Natural killer cell (primary cell): ENCODE measurements at regions not wholly inside any gene's neighbourhood (a gene's known extent, or its start where the extent isn't known, plus 50 kb on each side); places are given as distances from the start of the nearest gene placed in this dataset.

Experiments used
- ATAC-seq, 3 donors: fragments of 150-1000 bp in 2 of 3; fragments of 200-7000 bp in 1 of 3; cut with Tn5 transposase; 1 replicate in 1 of 3; 2 replicates in 2 of 3; pipeline ENCODE4 v1.10.0; 2021; ENCODE audit warnings: mild to moderate bottlenecking in 2 of 3, moderate library complexity in 2 of 3
- DNase-seq, 2 donors: peaks; one replicate each; pipeline versions ENCODE4 v3.0.0 to v3.0.0-alpha.2; 2013 to 2021; ENCODE audit warnings: mixed read lengths in 1 of 2
- H3K27ac ChIP-seq: one replicate; pipeline ENCODE4 v1.5.1; 2013; ENCODE audit warnings: mild to moderate bottlenecking, low read length
- H3K27me3 ChIP-seq: one replicate; pipeline ENCODE4 v1.6.1; 2013; ENCODE audit warnings: low read length; ENCODE audit not compliant: control insufficient read depth, insufficient read depth
- H3K36me3 ChIP-seq: one replicate; pipeline ENCODE4 v1.6.1; 2013; ENCODE audit warnings: low read length; ENCODE audit not compliant: control insufficient read depth, insufficient read depth
- H3K4me1 ChIP-seq: one replicate; pipeline ENCODE4 v1.6.1; 2013; ENCODE audit warnings: low read length; ENCODE audit not compliant: control insufficient read depth, insufficient read depth
- H3K4me3 ChIP-seq: one replicate; pipeline ENCODE4 v1.5.1; 2013; ENCODE audit warnings: low read length
- H3K9me3 ChIP-seq: one replicate; pipeline ENCODE4 v1.6.1; 2013; ENCODE audit warnings: low read length; ENCODE audit not compliant: control insufficient read depth, insufficient read depth
- H3K27ac Mint-ChIP-seq, 2 donors: one replicate each; pipeline ENCODE4 v1.8.0; 2022; ENCODE audit warnings: mild to moderate bottlenecking in 2 of 2, mixed read lengths in 2 of 2, moderate library complexity in 1 of 2
- H3K27me3 Mint-ChIP-seq, 2 donors: one replicate each; pipeline ENCODE4 v1.8.0; 2022; ENCODE audit warnings: low read depth in 2 of 2, mixed read lengths in 2 of 2
- H3K36me3 Mint-ChIP-seq: one replicate; pipeline ENCODE4 v1.8.0; 2022; ENCODE audit warnings: mixed read lengths
- H3K4me1 Mint-ChIP-seq, 2 donors: one replicate each; pipeline ENCODE4 v1.8.0; 2022; ENCODE audit warnings: mixed read lengths in 2 of 2
- H3K4me3 Mint-ChIP-seq: one replicate; pipeline ENCODE4 v1.8.0; 2022; ENCODE audit warnings: mild to moderate bottlenecking, moderate library complexity, mixed read lengths
- H3K9me3 Mint-ChIP-seq, 2 donors: one replicate each; pipeline ENCODE4 v1.8.0; 2022; ENCODE audit warnings: mixed read lengths in 2 of 2
- WGBS: methylation state at CpG from one replicate; pipeline ENCODE4 v1.1.7; 2013; ENCODE audit warnings: missing lambda C conversion rate; ENCODE audit not compliant: insufficient coverage; 5-methylcytosine and 5-hydroxymethylcytosine counted together
- intact Hi-C: fragments of 100-400 bp; cut with micrococcal nuclease; formaldehyde crosslinking; loops from one replicate; pipeline ENCODE4 v1.14.2; 2022
- TF ChIP-seq, protein P1 (sequence below): fragments of 200-600 bp; IDR thresholded peaks from one replicate; pipeline ENCODE4 v1.8.0; 2022; ENCODE audit warnings: antibody characterized with exemption

DNA sequence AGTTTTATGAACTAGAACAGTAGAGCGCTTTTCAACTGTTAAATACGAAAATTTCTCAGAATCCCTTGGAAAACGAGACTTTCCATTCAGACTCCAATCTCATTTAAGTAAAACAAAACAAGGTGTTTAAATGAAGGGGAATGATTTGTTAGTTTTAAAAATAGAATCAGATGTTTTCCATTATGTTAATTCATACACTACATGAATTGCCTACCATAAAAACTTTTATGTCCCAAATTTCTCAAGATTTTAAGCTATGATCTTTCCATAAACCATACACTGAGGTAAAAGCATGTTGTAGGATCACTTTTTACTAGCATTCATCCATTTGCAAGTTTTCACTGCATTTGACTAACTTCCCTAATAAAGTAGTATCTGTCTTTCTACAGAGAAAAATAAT is 180.3 kb upstream of the ZP4 start:
- Mint-ChIP-seq H3K27ac (no peak overlapping the region), H3K36me3 (no peaks in the 10 kb centered on the region), H3K4me1 (no peaks in the 10 kb centered on the region), H3K9me3 (peaks cover 3 to 11% of the 10 kb centered on the region in 2 donors), H3K27me3 (no peaks in the 10 kb centered on the region), H3K4me3 (no peak overlapping the region)
- H3K27me3 ChIP-seq = no peaks in the 10 kb centered on the region
- peaks cover 6% of the 10 kb centered on the region for H3K9me3 ChIP-seq
- WGBS = no CpG with 5 or more reads among the region's 3 CpGs
- H3K27ac ChIP-seq = no peak overlapping the region
- H3K4me3 ChIP-seq = no peak overlapping the region
- no peak for ATAC-seq
- no peak for DNase-seq
- intact Hi-C loops = no loop called here
- H3K4me1 ChIP-seq = no peaks in the 10 kb centered on the region
- TF ChIP-seq, protein P1, sequence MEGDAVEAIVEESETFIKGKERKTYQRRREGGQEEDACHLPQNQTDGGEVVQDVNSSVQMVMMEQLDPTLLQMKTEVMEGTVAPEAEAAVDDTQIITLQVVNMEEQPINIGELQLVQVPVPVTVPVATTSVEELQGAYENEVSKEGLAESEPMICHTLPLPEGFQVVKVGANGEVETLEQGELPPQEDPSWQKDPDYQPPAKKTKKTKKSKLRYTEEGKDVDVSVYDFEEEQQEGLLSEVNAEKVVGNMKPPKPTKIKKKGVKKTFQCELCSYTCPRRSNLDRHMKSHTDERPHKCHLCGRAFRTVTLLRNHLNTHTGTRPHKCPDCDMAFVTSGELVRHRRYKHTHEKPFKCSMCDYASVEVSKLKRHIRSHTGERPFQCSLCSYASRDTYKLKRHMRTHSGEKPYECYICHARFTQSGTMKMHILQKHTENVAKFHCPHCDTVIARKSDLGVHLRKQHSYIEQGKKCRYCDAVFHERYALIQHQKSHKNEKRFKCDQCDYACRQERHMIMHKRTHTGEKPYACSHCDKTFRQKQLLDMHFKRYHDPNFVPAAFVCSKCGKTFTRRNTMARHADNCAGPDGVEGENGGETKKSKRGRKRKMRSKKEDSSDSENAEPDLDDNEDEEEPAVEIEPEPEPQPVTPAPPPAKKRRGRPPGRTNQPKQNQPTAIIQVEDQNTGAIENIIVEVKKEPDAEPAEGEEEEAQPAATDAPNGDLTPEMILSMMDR = no peak
- no peaks in the 10 kb centered on the region for H3K36me3 ChIP-seq

DNA sequence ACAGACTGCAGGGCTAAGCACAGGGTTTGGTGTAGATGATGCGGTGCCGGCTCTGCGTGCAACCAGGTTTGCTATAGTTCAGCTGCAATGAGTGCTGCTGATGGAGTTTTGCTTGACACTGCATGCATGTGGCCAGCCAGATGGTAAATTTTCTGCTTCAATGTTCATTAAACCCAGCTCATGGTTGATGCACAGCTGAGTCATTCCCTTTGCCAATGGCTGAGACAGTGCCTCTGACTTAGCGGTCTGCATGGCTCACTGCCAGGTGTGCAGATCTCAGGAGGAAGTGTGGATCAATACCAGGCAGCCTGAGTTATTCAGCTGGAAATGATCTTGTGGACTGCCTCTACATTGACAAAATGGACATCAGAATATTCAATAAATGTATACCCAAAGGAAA is 172.7 kb upstream of the ZP4 start:
- WGBS = 88% methylated on average over 4 of the region's 4 CpGs
- Mint-ChIP-seq H3K4me1 (peaks cover 0 to 6% of the 10 kb centered on the region in 2 donors), H3K9me3 (peaks cover 4 to 14% of the 10 kb centered on the region in 2 donors), H3K36me3 (no peaks in the 10 kb centered on the region), H3K4me3 (no peak overlapping the region), H3K27me3 (no peaks in the 10 kb centered on the region), H3K27ac (no peak overlapping the region)
- intact Hi-C loops = no loop called here
- no peaks in the 10 kb centered on the region for H3K36me3 ChIP-seq
- H3K4me1 ChIP-seq = no peaks in the 10 kb centered on the region
- no peak for ATAC-seq
- TF ChIP-seq, protein P1 = no peak
- H3K27ac ChIP-seq = no peak overlapping the region
- no peak for DNase-seq
- H3K9me3 ChIP-seq = peaks cover under 1% of the 10 kb centered on the region
- no peak overlapping the region for H3K4me3 ChIP-seq
- H3K27me3 ChIP-seq = no peaks in the 10 kb centered on the region

DNA sequence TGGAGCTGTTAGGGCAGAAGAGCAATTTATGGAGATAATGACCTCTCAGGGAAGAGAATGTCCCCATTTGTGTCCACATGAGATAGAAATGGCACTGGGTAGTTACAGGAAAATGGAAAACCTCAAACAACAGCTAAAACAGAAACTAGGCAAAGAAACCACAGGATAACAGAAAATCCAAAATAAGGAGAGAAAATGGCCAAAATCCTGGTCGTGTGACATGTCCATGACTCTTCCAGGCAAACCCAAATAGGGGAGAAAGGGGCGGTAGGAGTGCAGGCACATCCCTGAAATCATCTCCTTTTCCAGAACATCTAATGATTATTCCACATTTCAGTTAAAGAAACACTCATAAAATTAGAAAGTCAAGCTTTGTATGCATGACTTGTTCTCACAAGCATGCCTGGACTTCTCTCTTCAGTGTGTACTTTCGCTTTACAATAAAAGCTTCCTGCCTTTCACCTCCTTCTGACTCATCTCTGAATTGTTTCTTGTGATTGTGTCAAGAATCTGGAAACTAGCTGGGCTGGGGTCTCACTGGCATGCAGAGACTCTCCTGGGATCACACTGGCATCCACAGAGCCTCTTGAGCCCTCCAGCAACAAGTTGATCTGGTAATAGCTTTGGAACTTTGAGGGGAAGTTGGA is 171.4 kb upstream of the ZP4 start:
- Histone ChIP-seq H3K9me3 (peaks cover 3% of the 10 kb centered on the region), H3K27me3 (no peaks in the 10 kb centered on the region), H3K36me3 (no peaks in the 10 kb centered on the region), H3K4me1 (no peaks in the 10 kb centered on the region), H3K27ac (no peak overlapping the region), H3K4me3 (no peak overlapping the region)
- WGBS = 77% methylated on average over 3 of the region's 3 CpGs
- H3K27me3 Mint-ChIP-seq = no peaks in the 10 kb centered on the region
- intact Hi-C loops = no loop called here
- ATAC-seq = no peak
- H3K4me3 Mint-ChIP-seq = no peak overlapping the region
- peaks cover 0 to 6% of the 10 kb centered on the region in 2 donors for H3K4me1 Mint-ChIP-seq
- TF ChIP-seq, protein P1 = no peak
- DNase-seq = no peak
- peaks cover 7 to 17% of the 10 kb centered on the region in 2 donors for H3K9me3 Mint-ChIP-seq
- H3K27ac Mint-ChIP-seq = no peak overlapping the region
- H3K36me3 Mint-ChIP-seq = no peaks in the 10 kb centered on the region

DNA sequence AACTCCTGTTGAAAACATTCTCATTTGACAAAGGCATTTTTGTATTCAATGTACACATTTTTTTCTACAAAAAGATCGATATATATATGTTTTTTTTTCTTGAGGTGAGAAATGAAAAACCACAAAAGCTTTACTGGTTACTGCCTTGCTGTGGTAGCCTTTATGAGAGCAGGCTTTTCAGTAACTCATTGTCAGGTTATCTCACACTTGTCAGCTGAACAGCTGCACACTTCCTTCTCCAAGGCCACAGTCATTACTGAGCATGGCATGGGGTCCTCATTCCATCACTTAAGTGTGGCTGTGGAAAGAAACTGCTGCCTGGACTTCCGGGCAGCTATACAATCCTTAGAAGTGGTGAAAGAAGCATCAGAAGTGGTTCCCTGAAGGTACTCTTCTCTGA is 169.3 kb upstream of the ZP4 start:
- Histone ChIP-seq H3K27ac (no peak overlapping the region), H3K4me1 (no peaks in the 10 kb centered on the region), H3K9me3 (peaks cover 3% of the 10 kb centered on the region), H3K4me3 (no peak overlapping the region), H3K36me3 (no peaks in the 10 kb centered on the region), H3K27me3 (no peaks in the 10 kb centered on the region)
- DNase-seq (no peak), ATAC-seq (no peak)
- TF ChIP-seq, protein P1 = no peak
- intact Hi-C loops = no loop called here
- Mint-ChIP-seq H3K27ac (no peak overlapping the region), H3K4me3 (no peak overlapping the region), H3K4me1 (peaks cover 0 to 6% of the 10 kb centered on the region in 2 donors), H3K27me3 (no peaks in the 10 kb centered on the region), H3K9me3 (peaks cover 11 to 15% of the 10 kb centered on the region in 2 donors), H3K36me3 (no peaks in the 10 kb centered on the region)
- 0% methylated on average over 1 of the region's 2 CpGs for WGBS
